Amniotic epithelial cell (primary cell): ENCODE measurements at regions not wholly inside any gene's neighbourhood (a gene's known extent, or its start where the extent isn't known, plus 50 kb on each side); places are given as distances from the start of the nearest gene placed in this dataset.
"Not testable (repeated sequence)": the region's sequence is repeated elsewhere in the genome, so short reads cannot be mapped to it uniquely, and the experiment has no call there.

Experiments
- DNase-seq: peaks from one replicate; pipeline ENCODE4 v3.0.0-alpha.2; 2010; ENCODE audit warnings: low read depth

- DNase-seq, result no peak
Observed at GRCh38 chr7:3094701-3095445, 51.2 kb upstream of the CARD11 start.

GRCh38 chr7:3097734-3098133 is 54.1 kb upstream of the CARD11 start:
- no peak for DNase-seq

GRCh38 chr7:3102159-3102558 is 58.5 kb upstream of the CARD11 start:
- DNase-seq, result no peak

- no peak for DNase-seq
Observed at GRCh38 chr7:3103614-3104398, 60.1 kb upstream of the CARD11 start.

- no peak for DNase-seq
Observed at GRCh38 chr7:3105856-3106255, 62.2 kb upstream of the CARD11 start.

GRCh38 chr7:3106361-3106826 is 62.7 kb upstream of the CARD11 start:
- DNase-seq, result no peak

- no peak for DNase-seq
Observed at GRCh38 chr7:3107228-3107763, 63.6 kb upstream of the CARD11 start.

- DNase-seq, result no peak
Observed at GRCh38 chr7:3107889-3108570, 64.4 kb upstream of the CARD11 start.

- DNase-seq, result peak; percentile 9
Observed at GRCh38 chr7:3109311-3109915, 65.7 kb upstream of the CARD11 start.

GRCh38 chr7:3112479-3113134 is 68.9 kb upstream of the CARD11 start:
- DNase-seq, result no peak

- DNase-seq, result no peak
Observed at GRCh38 chr7:3114917-3115316, 71.2 kb upstream of the CARD11 start.

GRCh38 chr7:3117081-3117480 is 73.4 kb upstream of the CARD11 start:
- no peak for DNase-seq

- no peak for DNase-seq
Observed at GRCh38 chr7:3117488-3118231, 74.0 kb upstream of the CARD11 start.

- DNase-seq, result not testable (repeated sequence)
Observed at GRCh38 chr7:3119352-3119927, 75.8 kb upstream of the CARD11 start.

- no peak for DNase-seq
Observed at GRCh38 chr7:3119963-3120362, 76.3 kb upstream of the CARD11 start.

GRCh38 chr7:3120513-3120912 is 76.8 kb upstream of the CARD11 start:
- no peak for DNase-seq

- no peak for DNase-seq
Observed at GRCh38 chr7:3128857-3129490, 85.3 kb upstream of the CARD11 start.

- DNase-seq, result no peak
Observed at GRCh38 chr7:3133811-3134385, 90.2 kb upstream of the CARD11 start.

GRCh38 chr7:3134745-3135144 is 91.1 kb upstream of the CARD11 start:
- peak; percentile 37 for DNase-seq

- no peak for DNase-seq
Observed at GRCh38 chr7:3135626-3136025, 92.0 kb upstream of the CARD11 start.
